Endothelial cell of umbilical vein (primary cell): ENCODE measurements at regions not wholly inside any gene's neighbourhood (a gene's known extent, or its start where the extent isn't known, plus 50 kb on each side); places are given as distances from the start of the nearest gene placed in this dataset.
"Not testable (repeated sequence)": the region's sequence is repeated elsewhere in the genome, so short reads cannot be mapped to it uniquely, and the experiment has no call there.

Experiments
- BruUV-seq: library from RNA; stranded (reverse); fragments of 400-500 nt; replicated peaks from 2 replicates; lab custom pipeline; 2021; lab: Mats Ljungman, UMichigan
- CTCF ChIA-PET: fragments of 300-600, 350-600 bp; sonication (Branson Sonifier 250); formaldehyde crosslinking; loops from one replicate; lab custom pipeline; 2021; ENCODE audit warnings: antibody characterized with exemption, inconsistent platforms; lab: Charles Lee
- POLR2A ChIA-PET: fragments of 300-600, 350-600 bp; sonication (Branson Sonifier 250); formaldehyde crosslinking; loops from one replicate; lab custom pipeline; 2021; ENCODE audit warnings: antibody characterized with exemption, inconsistent platforms; lab: Charles Lee
- DNase-seq: peaks from one replicate; pipeline ENCODE4 v3.0.0-alpha.2; 2011; ENCODE audit warnings: low read depth, low spot score
- FAIRE-seq: peaks from 2 replicates; lab custom pipeline; 2011; peaks lifted over from hg19 to GRCh38; lab: Jason Lieb, UNC
- H2AFZ ChIP-seq: 2 replicates; pipeline ENCODE4 v1.6.0; 2012; ENCODE audit warnings: low read depth, low read length, control low read depth, inconsistent platforms
- H3K27ac ChIP-seq: 2 replicates; pipeline ENCODE4 v1.5.1; 2011; ENCODE audit warnings: low read depth, mild to moderate bottlenecking, control low read depth, low read length, moderate library complexity; ENCODE audit not compliant: insufficient read depth
- H3K27me3 ChIP-seq, 2 experiments: 2 replicates each; pipeline versions ENCODE4 v1.6.0 to v1.6.1; 2011; ENCODE audit warnings: low read length in 2 of 2, mixed read lengths in 1 of 2; ENCODE audit not compliant: control insufficient read depth in 2 of 2, insufficient read depth in 2 of 2
- H3K36me3 ChIP-seq, 2 experiments: 2 replicates in 1 of 2; 3 replicates in 1 of 2; pipeline ENCODE4 v1.5.1; 2011; ENCODE audit warnings: low read length in 2 of 2, mild to moderate bottlenecking in 1 of 2, moderate library complexity in 1 of 2; ENCODE audit not compliant: control insufficient read depth in 2 of 2, insufficient read depth in 2 of 2; ENCODE audit errors: extremely low read depth in 1 of 2
- H3K4me1 ChIP-seq: 3 replicates; pipeline ENCODE4 v1.5.1; 2011; ENCODE audit warnings: mild to moderate bottlenecking, low read length; ENCODE audit not compliant: control insufficient read depth, insufficient read depth; ENCODE audit errors: extremely low read depth
- H3K4me2 ChIP-seq: 2 replicates; pipeline ENCODE4 v1.6.1; 2011; ENCODE audit warnings: low read length, control low read depth, mixed read lengths; ENCODE audit not compliant: insufficient read depth
- H3K4me3 ChIP-seq, 3 experiments: fragments of 200-600 bp in 1 of 3; sonication (generic), shearing (Covaris generic) in 1 of 3; replicated peaks in 1 of 3; 2 replicates each; pipeline ENCODE4 v1.5.1; 2011 to 2016; ENCODE audit warnings: control low read depth in 3 of 3, low read length in 3 of 3, mild to moderate bottlenecking in 2 of 3, inconsistent platforms in 1 of 3, low read depth in 1 of 3, moderate library complexity in 1 of 3; ENCODE audit not compliant: insufficient read depth in 1 of 3
- H3K79me2 ChIP-seq: 2 replicates; pipeline ENCODE4 v1.6.0; 2012; ENCODE audit warnings: low read length, inconsistent platforms; ENCODE audit not compliant: control insufficient read depth, insufficient read depth
- H3K9ac ChIP-seq: replicated peaks from 2 replicates; pipeline ENCODE3; 2011; ENCODE audit warnings: low read length, control low read depth; ENCODE audit not compliant: insufficient read depth; ENCODE audit errors: extremely low read depth
- H3K9me1 ChIP-seq: replicated peaks from 3 replicates; pipeline ENCODE4 v1.6.0; 2011; ENCODE audit warnings: mild to moderate bottlenecking, low read length; ENCODE audit not compliant: control insufficient read depth, insufficient read depth; ENCODE audit errors: extremely low read depth
- H3K9me3 ChIP-seq: replicated peaks from 2 replicates; pipeline ENCODE4 v1.5.1; 2012; ENCODE audit warnings: low read length, inconsistent platforms; ENCODE audit not compliant: control insufficient read depth, insufficient read depth
- H4K20me1 ChIP-seq: replicated peaks from 2 replicates; pipeline ENCODE3; 2011; ENCODE audit warnings: mild to moderate bottlenecking, low read length; ENCODE audit not compliant: control insufficient read depth, insufficient read depth; ENCODE audit errors: extremely low read depth
- CTCF ChIP-seq, 2 donors: IDR thresholded peaks; 1 replicate in 1 of 2; 2 replicates in 1 of 2; pipeline ENCODE4 v1.5.1; 2011; ENCODE audit warnings: low read length in 2 of 2, mild to moderate bottlenecking in 2 of 2, moderate library complexity in 2 of 2, control low read depth in 1 of 2, inconsistent platforms in 1 of 2, low read depth in 1 of 2; ENCODE audit not compliant: insufficient read depth in 1 of 2; ENCODE audit errors: extremely low read depth in 1 of 2
- EZH2 ChIP-seq: IDR thresholded peaks from 2 replicates; pipeline ENCODE4 v1.6.1; 2012; ENCODE audit warnings: borderline replicate concordance, low read depth, mild to moderate bottlenecking, moderate library complexity, low read length, inconsistent platforms; ENCODE audit not compliant: severe bottlenecking
- FOS ChIP-seq: IDR thresholded peaks from 2 replicates; pipeline ENCODE4 v1.6.1; 2011; ENCODE audit warnings: mild to moderate bottlenecking, low read length, moderate library complexity, borderline replicate concordance; ENCODE audit not compliant: insufficient read depth
- GATA2 ChIP-seq: IDR thresholded peaks from 2 replicates; pipeline ENCODE4 v1.7.0; 2011; ENCODE audit warnings: low read depth, mild to moderate bottlenecking, moderate library complexity, mixed read lengths, low read length; ENCODE audit not compliant: insufficient read length, insufficient read depth
- JUN ChIP-seq: IDR thresholded peaks from 2 replicates; pipeline ENCODE4 v1.6.1; 2011; ENCODE audit warnings: borderline replicate concordance, low read depth; ENCODE audit not compliant: insufficient read length, insufficient read depth
- MYC ChIP-seq: IDR thresholded peaks from one replicate; pipeline ENCODE4 v1.6.1; 2011; ENCODE audit warnings: mild to moderate bottlenecking, low read depth, low read length
- POLR2A ChIP-seq: IDR thresholded peaks from 2 replicates; pipeline ENCODE4 v1.6.1; 2012; ENCODE audit warnings: low read depth, mild to moderate bottlenecking, control low read depth, low read length
- POLR2AphosphoS5 ChIP-seq: IDR thresholded peaks from 2 replicates; pipeline ENCODE4 v1.6.1; 2012; ENCODE audit warnings: low read depth, mild to moderate bottlenecking, control low read depth, low read length, moderate library complexity; ENCODE audit not compliant: insufficient read depth
- dilution Hi-C: fragments of 300-500 bp; cut with MboI; formaldehyde crosslinking; loops from one replicate; pipeline ENCODE4 v1.15.0; 2019; ENCODE audit warnings: low sequenced_read_pairs; ENCODE audit not compliant: extremely low pct_ligation_motif_present
- intact Hi-C: fragments of 100-400 bp; cut with micrococcal nuclease; formaldehyde crosslinking; loops from one replicate; pipeline ENCODE4 v1.10.0; 2022
- TF ChIP-seq, protein P1 (sequence below): IDR thresholded peaks from 2 replicates; pipeline ENCODE4 v1.6.1; 2011; ENCODE audit not compliant: insufficient read depth, insufficient read length

GRCh38 chr2:8602809-8603208, 79.0 kb upstream of the ID2 start:
- Histone ChIP-seq H3K79me2 (no peaks in the 10 kb centered on the region), H3K27me3 (no peaks in the 10 kb centered on the region), H4K20me1 (no peaks in the 10 kb centered on the region), H3K4me2 (no peak overlapping the region), H3K9me3 (no peaks in the 10 kb centered on the region), H3K4me1 (no peaks in the 10 kb centered on the region), H3K36me3 (no peaks in the 10 kb centered on the region), H3K4me3 (no peak overlapping the region), H3K9ac (no peak overlapping the region), H3K9me1 (no peaks in the 10 kb centered on the region), H2AFZ (no peak overlapping the region), H3K27ac (no peak overlapping the region)
- CTCF ChIA-PET = no interaction called here
- TF ChIP-seq POLR2A (no peak), MYC (no peak), EZH2 (no peak), CTCF (IDR thresholded peaks at IDR 0.05; ENCODE audit: extremely low read depth in 1 of 2, insufficient read depth in 1 of 2, low read depth in 1 of 2, low read length in 2 of 2) (no peak), GATA2 (no peak), POLR2AphosphoS5 (no peak), JUN (no peak), FOS (no peak)
- TF ChIP-seq, protein P1, sequence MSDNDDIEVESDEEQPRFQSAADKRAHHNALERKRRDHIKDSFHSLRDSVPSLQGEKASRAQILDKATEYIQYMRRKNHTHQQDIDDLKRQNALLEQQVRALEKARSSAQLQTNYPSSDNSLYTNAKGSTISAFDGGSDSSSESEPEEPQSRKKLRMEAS = no peak
- POLR2A ChIA-PET = no interaction called here
- dilution Hi-C loops = no loop called here
- FAIRE-seq = no peak
- intact Hi-C loops = no loop called here
- BruUV-seq = no TSS peak
- DNase-seq = no peak

DNA sequence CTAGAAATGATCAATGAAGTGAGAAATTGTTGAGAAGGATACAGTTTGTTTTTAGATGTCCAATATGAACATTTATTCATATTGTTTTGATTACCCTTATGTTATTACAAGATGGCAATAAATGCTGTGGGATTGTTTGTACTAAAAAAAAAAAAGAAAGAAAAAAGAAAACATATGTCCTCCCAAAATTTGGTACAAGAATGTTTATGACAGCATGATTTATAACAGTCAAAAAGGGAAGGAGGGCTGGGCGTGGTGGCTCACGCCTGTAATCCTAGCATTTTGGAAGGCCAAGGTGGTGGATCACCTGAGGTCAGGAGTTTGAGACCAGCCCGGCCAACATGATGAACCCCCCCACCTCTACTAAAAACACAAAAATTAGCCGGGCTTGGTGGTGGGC, 78.5 kb upstream of the ID2 start:
- dilution Hi-C loops, BruUV-seq, H3K79me2 ChIP-seq, H3K4me2 ChIP-seq, H3K4me3 ChIP-seq, H3K36me3 ChIP-seq, FAIRE-seq, H3K9me1 ChIP-seq, H4K20me1 ChIP-seq, H3K27ac ChIP-seq, POLR2A ChIA-PET, H3K9ac ChIP-seq, H3K9me3 ChIP-seq, CTCF ChIA-PET, DNase-seq, H3K4me1 ChIP-seq, intact Hi-C loops, H3K27me3 ChIP-seq, H2AFZ ChIP-seq: not testable (repeated sequence)
